ENCODE measurements at regions not wholly inside any gene's neighbourhood (a gene's known extent, or its start where the extent isn't known, plus 50 kb on each side); places are given as distances from the start of the nearest gene placed in this dataset.
"Not testable (repeated sequence)": the region's sequence is repeated elsewhere in the genome, so short reads cannot be mapped to it uniquely, and the experiment has no call there.

DNA sequence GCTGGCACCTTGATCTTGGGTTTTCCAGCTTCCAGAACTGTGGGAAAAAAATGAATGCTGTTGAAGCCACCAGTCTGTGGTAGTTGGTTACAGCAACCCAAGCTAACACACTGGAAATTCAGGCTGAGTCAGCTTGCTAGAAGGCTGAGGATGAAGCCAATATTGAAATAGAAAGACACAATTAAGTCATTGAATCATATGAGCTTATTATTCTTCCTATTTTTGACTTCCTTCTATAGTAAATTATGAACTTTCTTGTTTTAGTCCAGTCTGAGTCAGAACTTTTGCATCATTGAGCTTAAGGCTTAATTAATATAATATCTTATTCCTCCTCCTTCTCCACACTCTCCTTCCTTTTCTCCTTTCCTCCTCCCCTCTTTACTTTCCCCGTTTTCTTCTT, 153.6 kb upstream of the LRRC61 start:
- TF ChIP-seq EZH2phosphoT487 (IDR thresholded peaks at IDR 0.05; ENCODE audit: low read depth): not testable (repeated sequence)
- TF ChIP-seq, protein P1, sequence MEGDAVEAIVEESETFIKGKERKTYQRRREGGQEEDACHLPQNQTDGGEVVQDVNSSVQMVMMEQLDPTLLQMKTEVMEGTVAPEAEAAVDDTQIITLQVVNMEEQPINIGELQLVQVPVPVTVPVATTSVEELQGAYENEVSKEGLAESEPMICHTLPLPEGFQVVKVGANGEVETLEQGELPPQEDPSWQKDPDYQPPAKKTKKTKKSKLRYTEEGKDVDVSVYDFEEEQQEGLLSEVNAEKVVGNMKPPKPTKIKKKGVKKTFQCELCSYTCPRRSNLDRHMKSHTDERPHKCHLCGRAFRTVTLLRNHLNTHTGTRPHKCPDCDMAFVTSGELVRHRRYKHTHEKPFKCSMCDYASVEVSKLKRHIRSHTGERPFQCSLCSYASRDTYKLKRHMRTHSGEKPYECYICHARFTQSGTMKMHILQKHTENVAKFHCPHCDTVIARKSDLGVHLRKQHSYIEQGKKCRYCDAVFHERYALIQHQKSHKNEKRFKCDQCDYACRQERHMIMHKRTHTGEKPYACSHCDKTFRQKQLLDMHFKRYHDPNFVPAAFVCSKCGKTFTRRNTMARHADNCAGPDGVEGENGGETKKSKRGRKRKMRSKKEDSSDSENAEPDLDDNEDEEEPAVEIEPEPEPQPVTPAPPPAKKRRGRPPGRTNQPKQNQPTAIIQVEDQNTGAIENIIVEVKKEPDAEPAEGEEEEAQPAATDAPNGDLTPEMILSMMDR (IDR thresholded peaks at IDR 0.05; ENCODE audit: low read depth, low read length): not testable (repeated sequence)
